Immature natural killer cell (primary cell): ENCODE measurements at regions not wholly inside any gene's neighbourhood (a gene's known extent, or its start where the extent isn't known, plus 50 kb on each side); places are given as distances from the start of the nearest gene placed in this dataset.
A peak's percentile ranks its signal among the peaks of the same experiment; 100 is the strongest.

Source experiments
- DNase-seq, 3 donors: peaks; one replicate each; pipeline ENCODE4 v3.0.0; 2022; ENCODE audit warnings: mixed read lengths in 1 of 3
- H3K27ac Mint-ChIP-seq, 6 donors: one replicate each; pipeline ENCODE4 v1.8.0; 2020; ENCODE audit warnings: mixed read lengths in 6 of 6, mild to moderate bottlenecking in 5 of 6, inconsistent platforms in 4 of 6, moderate library complexity in 3 of 6
- H3K27me3 Mint-ChIP-seq, 3 donors: one replicate each; pipeline ENCODE4 v1.8.0; 2020 to 2021; ENCODE audit warnings: low read depth in 3 of 3, mild to moderate bottlenecking in 3 of 3, mixed read lengths in 3 of 3, moderate library complexity in 3 of 3, inconsistent platforms in 1 of 3
- H3K36me3 Mint-ChIP-seq, 3 donors: one replicate each; pipeline ENCODE4 v1.8.0; 2020; ENCODE audit warnings: mixed read lengths in 3 of 3, inconsistent platforms in 2 of 3, mild to moderate bottlenecking in 2 of 3
- H3K4me1 Mint-ChIP-seq, 2 donors: one replicate each; pipeline ENCODE4 v1.8.0; 2020; ENCODE audit warnings: inconsistent platforms in 2 of 2, mild to moderate bottlenecking in 2 of 2, mixed read lengths in 2 of 2, moderate library complexity in 1 of 2
- H3K4me3 Mint-ChIP-seq, 5 donors: one replicate each; pipeline ENCODE4 v1.8.0; 2020; ENCODE audit warnings: mild to moderate bottlenecking in 5 of 5, mixed read lengths in 5 of 5, inconsistent platforms in 3 of 5, moderate library complexity in 3 of 5
- H3K9me3 Mint-ChIP-seq, 6 donors: one replicate each; pipeline ENCODE4 v1.8.0; 2020; ENCODE audit warnings: mild to moderate bottlenecking in 6 of 6, mixed read lengths in 6 of 6, inconsistent platforms in 4 of 6, moderate library complexity in 3 of 6

- Mint-ChIP-seq H3K4me1 (peaks cover 13 to 14% of the 10 kb centered on the region in 2 donors), H3K36me3 (no peaks in the 10 kb centered on the region), H3K27me3 (peaks cover 0 to 3% (median 3%) of the 10 kb centered on the region in 3 donors), H3K4me3 (peak overlapping the region in 4 of 5 donors; percentile 12 to 23 (median 16)), H3K27ac (peak overlapping the region in 3 of 6 donors; percentile 1 to 38 (median 4)), H3K9me3 (no peaks in the 10 kb centered on the region)
- no peak for DNase-seq
These were observed 75.1 kb upstream of the MAP4K4 start for GRCh38 chr2:101622210-101623030.

- no peak overlapping the region for H3K4me3 Mint-ChIP-seq
- peaks cover 0 to 5% (median 3%) of the 10 kb centered on the region in 3 donors for H3K27me3 Mint-ChIP-seq
- no peaks in the 10 kb centered on the region for H3K9me3 Mint-ChIP-seq
- no peak overlapping the region for H3K27ac Mint-ChIP-seq
- H3K36me3 Mint-ChIP-seq: no peaks in the 10 kb centered on the region
- DNase-seq: no peak
- H3K4me1 Mint-ChIP-seq: peaks cover 13 to 14% of the 10 kb centered on the region in 2 donors
These were observed 78.3 kb upstream of the MAP4K4 start for GRCh38 chr2:101619191-101619591.

- no peak for DNase-seq
- H3K4me1 Mint-ChIP-seq: peaks cover 4 to 7% of the 10 kb centered on the region in 2 donors
- no peak overlapping the region for H3K27ac Mint-ChIP-seq
- no peaks in the 10 kb centered on the region for H3K36me3 Mint-ChIP-seq
- H3K9me3 Mint-ChIP-seq: no peaks in the 10 kb centered on the region
- H3K27me3 Mint-ChIP-seq: peaks cover 0 to 3% (median 3%) of the 10 kb centered on the region in 3 donors
- no peak overlapping the region for H3K4me3 Mint-ChIP-seq
These were observed 79.7 kb upstream of the MAP4K4 start for GRCh38 chr2:101617796-101618195.

GRCh38 chr2:101617188-101617587, 80.3 kb upstream of the MAP4K4 start:
- Mint-ChIP-seq H3K27me3 (peaks cover 0 to 3% (median 3%) of the 10 kb centered on the region in 3 donors), H3K4me3 (no peak overlapping the region), H3K9me3 (no peaks in the 10 kb centered on the region), H3K27ac (no peak overlapping the region), H3K36me3 (no peaks in the 10 kb centered on the region), H3K4me1 (peaks cover 0 to 3% of the 10 kb centered on the region in 2 donors)
- DNase-seq: no peak

- H3K4me3 Mint-ChIP-seq: no peak overlapping the region
- no peaks in the 10 kb centered on the region for H3K4me1 Mint-ChIP-seq
- H3K36me3 Mint-ChIP-seq: no peaks in the 10 kb centered on the region
- no peak for DNase-seq
- no peak overlapping the region for H3K27ac Mint-ChIP-seq
- H3K9me3 Mint-ChIP-seq: peaks cover 0 to 1% (median 0%) of the 10 kb centered on the region in 6 donors
- peaks cover 0 to 4% (median 2%) of the 10 kb centered on the region in 3 donors for H3K27me3 Mint-ChIP-seq
These were observed 83.3 kb upstream of the MAP4K4 start for GRCh38 chr2:101614127-101614759.

- Mint-ChIP-seq H3K36me3 (no peaks in the 10 kb centered on the region), H3K9me3 (peaks cover 0 to 1% (median 0%) of the 10 kb centered on the region in 6 donors), H3K4me3 (no peak overlapping the region), H3K4me1 (no peaks in the 10 kb centered on the region), H3K27me3 (peaks cover 0 to 4% (median 2%) of the 10 kb centered on the region in 3 donors), H3K27ac (no peak overlapping the region)
- no peak for DNase-seq
These were observed 84.3 kb upstream of the MAP4K4 start for GRCh38 chr2:101613056-101613704.

- Mint-ChIP-seq H3K4me1 (no peaks in the 10 kb centered on the region), H3K4me3 (no peak overlapping the region), H3K36me3 (no peaks in the 10 kb centered on the region), H3K27me3 (peaks cover 0 to 4% (median 2%) of the 10 kb centered on the region in 3 donors), H3K9me3 (peaks cover 0 to 1% (median 0%) of the 10 kb centered on the region in 6 donors), H3K27ac (no peak overlapping the region)
- DNase-seq: no peak
These were observed 85.5 kb upstream of the MAP4K4 start for GRCh38 chr2:101612019-101612418.

- no peak for DNase-seq
- H3K27ac Mint-ChIP-seq: no peak overlapping the region
These were observed 86.7 kb upstream of the MAP4K4 start for GRCh38 chr2:101610750-101611315.

GRCh38 chr2:101609433-101609832, 88.1 kb upstream of the MAP4K4 start:
- Mint-ChIP-seq H3K4me1 (no peaks in the 10 kb centered on the region), H3K27ac (no peak overlapping the region), H3K9me3 (peaks cover 0 to 1% (median 0%) of the 10 kb centered on the region in 6 donors), H3K27me3 (peaks cover 0 to 4% (median 0%) of the 10 kb centered on the region in 3 donors), H3K4me3 (no peak overlapping the region), H3K36me3 (no peaks in the 10 kb centered on the region)
- DNase-seq: no peak

More at GRCh38 chr2:101610750-101611315, 86.7 kb upstream of the MAP4K4 start:
- no peak overlapping the region for H3K4me3 Mint-ChIP-seq
- no peaks in the 10 kb centered on the region for H3K36me3 Mint-ChIP-seq
- peaks cover 0 to 1% (median 0%) of the 10 kb centered on the region in 6 donors for H3K9me3 Mint-ChIP-seq
- no peaks in the 10 kb centered on the region for H3K4me1 Mint-ChIP-seq
- H3K27me3 Mint-ChIP-seq: peaks cover 0 to 4% (median 0%) of the 10 kb centered on the region in 3 donors

GRCh38 chr2:101608408-101609310, 88.8 kb upstream of the MAP4K4 start:
- no peak overlapping the region for H3K4me3 Mint-ChIP-seq
- no peak for DNase-seq
- H3K27ac Mint-ChIP-seq: no peak overlapping the region

GRCh38 chr2:101597347-101597944, 100.1 kb upstream of the MAP4K4 start:
- no peaks in the 10 kb centered on the region for H3K36me3 Mint-ChIP-seq
- no peaks in the 10 kb centered on the region for H3K9me3 Mint-ChIP-seq
- no peak overlapping the region for H3K4me3 Mint-ChIP-seq
- peaks cover 0 to 2% (median 0%) of the 10 kb centered on the region in 3 donors for H3K27me3 Mint-ChIP-seq
- H3K27ac Mint-ChIP-seq: no peak overlapping the region
- no peaks in the 10 kb centered on the region for H3K4me1 Mint-ChIP-seq
- DNase-seq: no peak

More at GRCh38 chr2:101608408-101609310, 88.8 kb upstream of the MAP4K4 start:
- no peaks in the 10 kb centered on the region for H3K4me1 Mint-ChIP-seq
- peaks cover 0 to 1% (median 0%) of the 10 kb centered on the region in 6 donors for H3K9me3 Mint-ChIP-seq
- peaks cover 0 to 4% (median 3%) of the 10 kb centered on the region in 3 donors for H3K27me3 Mint-ChIP-seq
- no peaks in the 10 kb centered on the region for H3K36me3 Mint-ChIP-seq

GRCh38 chr2:101596333-101596732, 101.2 kb upstream of the MAP4K4 start:
- H3K27ac Mint-ChIP-seq: no peak overlapping the region
- H3K4me3 Mint-ChIP-seq: no peak overlapping the region
- H3K4me1 Mint-ChIP-seq: no peaks in the 10 kb centered on the region
- H3K27me3 Mint-ChIP-seq: peaks cover 0 to 2% (median 2%) of the 10 kb centered on the region in 3 donors
- DNase-seq: no peak
- peaks cover 0 to 2% (median 0%) of the 10 kb centered on the region in 6 donors for H3K9me3 Mint-ChIP-seq
- H3K36me3 Mint-ChIP-seq: no peaks in the 10 kb centered on the region
